A549 (cell line): ENCODE measurements at regions not wholly inside any gene's neighbourhood (a gene's known extent, or its start where the extent isn't known, plus 50 kb on each side); places are given as distances from the start of the nearest gene placed in this dataset.

Experiments
- CHD2 ChIP-seq: fragments of 150-350 bp; IDR thresholded peaks from 2 replicates; pipeline ENCODE4 v1.6.1; 2014; ENCODE audit warnings: low read length; ENCODE audit not compliant: partially characterized antibody
- CTCF ChIP-seq: fragments of >200 bp; sonication (Bioruptor Twin); formaldehyde crosslinking; IDR thresholded peaks from 3 replicates; pipeline ENCODE4 v1.5.1; 2016
- EP300 ChIP-seq, 2 experiments: fragments of >200 bp; sonication (Bioruptor Twin); formaldehyde crosslinking; IDR thresholded peaks; 2 replicates in 1 of 2; 3 replicates in 1 of 2; pipeline ENCODE4 v1.6.1; 2016 to 2017
- MAX ChIP-seq: IDR thresholded peaks from 2 replicates; pipeline ENCODE4 v1.6.1; 2012
- POLR2A ChIP-seq: IDR thresholded peaks from 2 replicates; pipeline ENCODE4 v1.6.1; 2012; ENCODE audit warnings: mild to moderate bottlenecking, low read length
- RCOR1 ChIP-seq: fragments of 150-350 bp; IDR thresholded peaks from 2 replicates; pipeline ENCODE4 v1.6.1; 2014; ENCODE audit warnings: antibody characterized with exemption, low read length, low read depth
- REST ChIP-seq: fragments of 200-600 bp; sonication (generic); IDR thresholded peaks from 2 replicates; pipeline ENCODE4 v1.6.1; 2016; ENCODE audit warnings: antibody characterized with exemption, mild to moderate bottlenecking, moderate library complexity

- TF ChIP-seq MAX, result no peak
- no peak for TF ChIP-seq POLR2A
- no peak for TF ChIP-seq CHD2
- TF ChIP-seq RCOR1, result no peak
- no peak for TF ChIP-seq REST
- TF ChIP-seq CTCF, result no peak
- TF ChIP-seq EP300 (IDR thresholded peaks at IDR 0.05), result no peak
Measured at GRCh38 chr13:72567566-72567965, 159.9 kb downstream of the MZT1 start.
